ENCODE measurements at regions not wholly inside any gene's neighbourhood (a gene's known extent, or its start where the extent isn't known, plus 50 kb on each side); places are given as distances from the start of the nearest gene placed in this dataset.

- Histone ChIP-seq H3K27ac (peak overlapping the region in 1 of 2 donors; percentile 64), H3K4me3 (no peak overlapping the region), H3K36me3 (no peaks in the 10 kb centered on the region), H3K9me3 (no peaks in the 10 kb centered on the region), H3K27me3 (no peaks in the 10 kb centered on the region), H3K4me1 (peaks cover 4 to 13% of the 10 kb centered on the region in 2 donors)
- intact Hi-C loops (cut with DNase I) = loop anchor here (1.0 to 10.0 kb wide), 2 partner anchors 10 to 237 kb away; no protein-coding TSS in a partner anchor
- DNase-seq (ENCODE audit: low spot score in 2 of 2) = no peak
- no peak for TF ChIP-seq CTCF (IDR thresholded peaks at IDR 0.05)
Observed at GRCh38 chr15:69557707-69558409, 105.2 kb downstream of the RPLP1 start.

GRCh38 chr15:69559440-69560190 lies 107.0 kb downstream of the RPLP1 start:
- Histone ChIP-seq H3K4me1 (peaks cover 4 to 13% of the 10 kb centered on the region in 2 donors), H3K4me3 (no peak overlapping the region), H3K36me3 (no peaks in the 10 kb centered on the region), H3K27ac (no peak overlapping the region), H3K9me3 (no peaks in the 10 kb centered on the region), H3K27me3 (no peaks in the 10 kb centered on the region)
- DNase-seq (ENCODE audit: low spot score in 2 of 2) = no peak
- TF ChIP-seq CTCF (IDR thresholded peaks at IDR 0.05) = no peak
- intact Hi-C loops (cut with DNase I) = loop anchor here (10.0 kb wide), 1 partner anchor 235 kb away; no protein-coding TSS in a partner anchor

GRCh38 chr15:69561071-69561784 lies 108.6 kb downstream of the RPLP1 start:
- peaks cover 4 to 13% of the 10 kb centered on the region in 2 donors for H3K4me1 ChIP-seq
- intact Hi-C loops (cut with DNase I) = no loop called here
- H3K4me3 ChIP-seq = no peak overlapping the region
- no peak for DNase-seq (ENCODE audit: low spot score in 2 of 2)
- no peaks in the 10 kb centered on the region for H3K36me3 ChIP-seq
- H3K27ac ChIP-seq = no peak overlapping the region
- H3K27me3 ChIP-seq = no peaks in the 10 kb centered on the region
- TF ChIP-seq CTCF (IDR thresholded peaks at IDR 0.05) = no peak
- no peaks in the 10 kb centered on the region for H3K9me3 ChIP-seq

- Histone ChIP-seq H3K4me1 (peaks cover 4 to 8% of the 10 kb centered on the region in 2 donors), H3K27me3 (no peaks in the 10 kb centered on the region), H3K36me3 (no peaks in the 10 kb centered on the region), H3K4me3 (no peak overlapping the region), H3K27ac (no peak overlapping the region), H3K9me3 (no peaks in the 10 kb centered on the region)
- intact Hi-C loops (cut with DNase I) = no loop called here
- DNase-seq (ENCODE audit: low spot score in 2 of 2) = no peak
- TF ChIP-seq CTCF (IDR thresholded peaks at IDR 0.05) = no peak
Observed at GRCh38 chr15:69562116-69562515, 109.5 kb downstream of the RPLP1 start.

GRCh38 chr15:69562564-69562963 lies 109.9 kb downstream of the RPLP1 start:
- Histone ChIP-seq H3K27ac (no peak overlapping the region), H3K36me3 (no peaks in the 10 kb centered on the region), H3K4me3 (no peak overlapping the region), H3K27me3 (no peaks in the 10 kb centered on the region), H3K9me3 (no peaks in the 10 kb centered on the region), H3K4me1 (peaks cover 4 to 8% of the 10 kb centered on the region in 2 donors)
- TF ChIP-seq CTCF (IDR thresholded peaks at IDR 0.05) = no peak
- intact Hi-C loops (cut with DNase I) = no loop called here
- no peak for DNase-seq (ENCODE audit: low spot score in 2 of 2)
